ENCODE measurements at regions not wholly inside any gene's neighbourhood (a gene's known extent, or its start where the extent isn't known, plus 50 kb on each side); places are given as distances from the start of the nearest gene placed in this dataset.

- TF ChIP-seq POGK (CRISPR knock-in tag; conservative IDR thresholded peaks at IDR 0.05) (no peak), RBFOX2 (IDR thresholded peaks at IDR 0.05; ENCODE audit: low read depth, low read length) (0 out of 2 replicates have a peak, but pooled peaks have one; percentile 38), ZMAT5 (CRISPR knock-in tag; IDR thresholded peaks at IDR 0.05; ENCODE audit: borderline replicate concordance, low read depth) (no peak), ZNF274 (CRISPR knock-in tag; IDR thresholded peaks at IDR 0.05) (no peak), CBX2 (IDR thresholded peaks at IDR 0.05; ENCODE audit: low read depth, low read length) (no peak), CBX2 (CRISPR knock-in tag; IDR thresholded peaks at IDR 0.05; ENCODE audit: low read depth) (no peak), NKX3-1 (CRISPR knock-in tag; IDR thresholded peaks at IDR 0.05) (0 out of 2 replicates have a peak, but pooled peaks have one; percentile 64), TCF7 (IDR thresholded peaks at IDR 0.05; ENCODE audit: low read depth) (peak; percentile 68; the same call in 1 of the 2 replicates), GPN1 (CRISPR knock-in tag; IDR thresholded peaks at IDR 0.05; ENCODE audit: borderline replicate concordance) (no peak), ZNF12 (CRISPR knock-in tag; IDR thresholded peaks at IDR 0.05) (peak; percentile 49; the same call in 1 of the 2 replicates), IKZF5 (CRISPR knock-in tag; IDR thresholded peaks at IDR 0.05) (peak; percentile 56), SETDB1 (CRISPR knock-in tag; IDR thresholded peaks at IDR 0.05; ENCODE audit: borderline replicate concordance) (no peak), ZNF563 (CRISPR knock-in tag; IDR thresholded peaks at IDR 0.05) (no peak), KLF6 (CRISPR knock-in tag; IDR thresholded peaks at IDR 0.05) (peak; percentile 73; the same call in 1 of the 2 replicates), PAXIP1 (CRISPR knock-in tag; conservative IDR thresholded peaks at IDR 0.05) (peak; percentile 81), BCL6 (CRISPR knock-in tag; IDR thresholded peaks at IDR 0.05) (peak; percentile 95), ZNF687 (CRISPR knock-in tag; IDR thresholded peaks at IDR 0.05) (peak; percentile 66), HIVEP1 (CRISPR knock-in tag; IDR thresholded peaks at IDR 0.05) (no peak)
These were observed 226.1 kb upstream of the DIO3 start (continued) for GRCh38 chr14:101335061-101335661.
